Spleen (tissue), 11 donors: ENCODE measurements at regions not wholly inside any gene's neighbourhood (a gene's known extent, or its start where the extent isn't known, plus 50 kb on each side); places are given as distances from the start of the nearest gene placed in this dataset.

Experiments used
- DNase-seq: peaks from one replicate; pipeline ENCODE4 v3.0.0-alpha.2; 2020
- H3K27ac ChIP-seq, 8 donors: fragments of 200-600 bp; sonication (generic) in 7 of 8; 1 replicate in 4 of 8; 2 replicates in 4 of 8; pipeline versions ENCODE4 v1.5.0 to v1.8.0; 2016 to 2021; ENCODE audit warnings: inconsistent platforms in 4 of 8, mild to moderate bottlenecking in 4 of 8, moderate library complexity in 1 of 8
- H3K27me3 ChIP-seq, 7 donors: fragments of 200-600 bp; sonication (generic) in 6 of 7; replicated peaks in 1 of 7; 1 replicate in 4 of 7; 2 replicates in 3 of 7; pipeline versions ENCODE4 v1.5.0 to v1.8.0; 2016 to 2021; ENCODE audit warnings: inconsistent platforms in 3 of 7, mild to moderate bottlenecking in 1 of 7
- H3K36me3 ChIP-seq, 6 donors: fragments of 200-600 bp; sonication (generic) in 5 of 6; 1 replicate in 4 of 6; 2 replicates in 2 of 6; pipeline versions ENCODE4 v1.5.0 to v1.8.0; 2016 to 2021; ENCODE audit warnings: inconsistent platforms in 2 of 6
- H3K4me1 ChIP-seq, 6 donors: fragments of 200-600 bp; sonication (generic) in 5 of 6; 1 replicate in 3 of 6; 2 replicates in 3 of 6; pipeline versions ENCODE4 v1.5.0 to v1.8.0; 2016 to 2021; ENCODE audit warnings: inconsistent platforms in 3 of 6
- H3K4me3 ChIP-seq, 8 donors: fragments of 200-600 bp; sonication (generic) in 7 of 8; 1 replicate in 4 of 8; 2 replicates in 4 of 8; pipeline versions ENCODE4 v1.5.0 to v1.8.0; 2016 to 2021; ENCODE audit warnings: inconsistent platforms in 4 of 8, mild to moderate bottlenecking in 4 of 8, moderate library complexity in 2 of 8
- H3K9me3 ChIP-seq, 8 donors: fragments of 200-600 bp; sonication (generic) in 7 of 8; 1 replicate in 4 of 8; 2 replicates in 4 of 8; pipeline versions ENCODE4 v1.5.0 to v1.8.0; 2016 to 2021; ENCODE audit warnings: inconsistent platforms in 4 of 8
- POLR2A ChIP-seq, 3 donors: fragments of 450-650 bp; IDR thresholded peaks; one replicate each; pipeline ENCODE4 v1.5.1; 2017; ENCODE audit warnings: antibody characterized with exemption in 3 of 3, mild to moderate bottlenecking in 1 of 3
- POLR2AphosphoS5 ChIP-seq, 3 donors: sonication (generic); formaldehyde crosslinking; IDR thresholded peaks; one replicate each; pipeline ENCODE4 v1.5.1; 2017; ENCODE audit warnings: antibody characterized with exemption in 3 of 3
- WGBS, 5 donors: extraction: QIAGEN DNeasy Blood & Tissue Kit in 3 of 5; methylation state at CpG; one replicate each; pipeline versions ENCODE4 v1.1.5 to v1.1.7; 2013 to 2018; 5-methylcytosine and 5-hydroxymethylcytosine counted together
- intact Hi-C: fragments of 100-400 bp; cut with DNase I; formaldehyde crosslinking; loops from one replicate; pipeline ENCODE4 v1.15.0; 2023; ENCODE audit warnings: low total_unique reads
- TF ChIP-seq, protein P1 (sequence below), 11 experiments: fragments of 200-600 bp in 7 of 11; fragments of 450-650 bp in 4 of 11; sonication (generic) in 4 of 11; IDR thresholded peaks in 8 of 11; conservative IDR thresholded peaks in 3 of 11; 1 replicate in 7 of 11; 2 replicates in 4 of 11; pipeline versions ENCODE4 v1.4.0 to v1.8.0; 2016 to 2021; ENCODE audit warnings: antibody characterized with exemption in 11 of 11, inconsistent platforms in 4 of 11, mild to moderate bottlenecking in 1 of 11
- donor health status: healthy with polysubstance abuse.
- donor health status: DM: no; HTN: no; CAD: no; lungs with moderate emphysema.
- donor health status: DM: no; HTN: no; CAD: no.
- donor health status: Bipolar disorder and iron deficiency.
- donor health status: healthy.
- donor health status: DM: no; HTN: no; CAD: no.
- donor health status: DM: yes; HTN: yes; CAD: no.

DNA sequence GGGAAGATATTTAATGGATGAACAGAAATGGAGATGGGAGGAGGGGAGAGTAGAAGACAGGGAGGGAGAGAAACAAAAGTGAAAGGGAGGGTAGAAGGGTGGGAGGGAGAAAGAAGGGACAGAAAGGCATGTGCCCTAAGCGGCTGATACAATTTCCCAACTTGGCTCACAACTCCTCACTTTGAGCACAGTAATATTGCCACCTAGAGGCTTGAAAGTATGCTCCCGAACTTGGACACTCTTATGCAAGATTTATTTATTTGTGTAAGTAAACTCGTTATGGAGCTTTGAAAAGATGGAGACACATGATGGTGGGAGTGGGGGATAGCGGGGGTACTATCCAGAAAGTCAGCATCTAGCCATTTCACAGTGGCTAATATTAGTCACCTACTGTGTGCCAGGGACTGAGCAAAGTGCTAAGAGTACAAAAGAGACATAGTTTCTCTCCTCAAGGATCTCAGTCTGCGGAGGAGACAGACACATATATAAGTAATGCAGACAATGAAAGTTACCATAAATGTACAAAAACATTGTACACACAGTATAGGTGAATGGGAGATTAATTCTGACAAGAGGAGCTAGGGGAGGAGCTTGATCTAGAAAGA is 189.7 kb downstream of the SEC16B start:
- Histone ChIP-seq H3K4me1 (peaks cover 0 to 5% (median 0%) of the 10 kb centered on the region in 6 donors), H3K9me3 (peaks cover 0 to under 1% (median 0%) of the 10 kb centered on the region in 8 donors), H3K27ac (no peak overlapping the region), H3K36me3 (no peaks in the 10 kb centered on the region), H3K27me3 (no peaks in the 10 kb centered on the region), H3K4me3 (no peak overlapping the region)
- DNase-seq: no peak
- WGBS, 5 donors: 25 to 30% (median 29%) methylated on average over 5 of the region's 5 CpGs
- intact Hi-C loops: loop anchor here (10.0 kb wide), 1 partner anchor 525 kb away; no protein-coding TSS in a partner anchor
- TF ChIP-seq POLR2AphosphoS5 (IDR thresholded peaks at IDR 0.05): no peak
- TF ChIP-seq, protein P1, sequence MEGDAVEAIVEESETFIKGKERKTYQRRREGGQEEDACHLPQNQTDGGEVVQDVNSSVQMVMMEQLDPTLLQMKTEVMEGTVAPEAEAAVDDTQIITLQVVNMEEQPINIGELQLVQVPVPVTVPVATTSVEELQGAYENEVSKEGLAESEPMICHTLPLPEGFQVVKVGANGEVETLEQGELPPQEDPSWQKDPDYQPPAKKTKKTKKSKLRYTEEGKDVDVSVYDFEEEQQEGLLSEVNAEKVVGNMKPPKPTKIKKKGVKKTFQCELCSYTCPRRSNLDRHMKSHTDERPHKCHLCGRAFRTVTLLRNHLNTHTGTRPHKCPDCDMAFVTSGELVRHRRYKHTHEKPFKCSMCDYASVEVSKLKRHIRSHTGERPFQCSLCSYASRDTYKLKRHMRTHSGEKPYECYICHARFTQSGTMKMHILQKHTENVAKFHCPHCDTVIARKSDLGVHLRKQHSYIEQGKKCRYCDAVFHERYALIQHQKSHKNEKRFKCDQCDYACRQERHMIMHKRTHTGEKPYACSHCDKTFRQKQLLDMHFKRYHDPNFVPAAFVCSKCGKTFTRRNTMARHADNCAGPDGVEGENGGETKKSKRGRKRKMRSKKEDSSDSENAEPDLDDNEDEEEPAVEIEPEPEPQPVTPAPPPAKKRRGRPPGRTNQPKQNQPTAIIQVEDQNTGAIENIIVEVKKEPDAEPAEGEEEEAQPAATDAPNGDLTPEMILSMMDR (IDR thresholded peaks at IDR 0.05 in 8 of 11, conservative IDR thresholded peaks at IDR 0.05 in 3 of 11): peak in 10 of 11 experiments; percentile 8 to 62 (median 40)

DNA sequence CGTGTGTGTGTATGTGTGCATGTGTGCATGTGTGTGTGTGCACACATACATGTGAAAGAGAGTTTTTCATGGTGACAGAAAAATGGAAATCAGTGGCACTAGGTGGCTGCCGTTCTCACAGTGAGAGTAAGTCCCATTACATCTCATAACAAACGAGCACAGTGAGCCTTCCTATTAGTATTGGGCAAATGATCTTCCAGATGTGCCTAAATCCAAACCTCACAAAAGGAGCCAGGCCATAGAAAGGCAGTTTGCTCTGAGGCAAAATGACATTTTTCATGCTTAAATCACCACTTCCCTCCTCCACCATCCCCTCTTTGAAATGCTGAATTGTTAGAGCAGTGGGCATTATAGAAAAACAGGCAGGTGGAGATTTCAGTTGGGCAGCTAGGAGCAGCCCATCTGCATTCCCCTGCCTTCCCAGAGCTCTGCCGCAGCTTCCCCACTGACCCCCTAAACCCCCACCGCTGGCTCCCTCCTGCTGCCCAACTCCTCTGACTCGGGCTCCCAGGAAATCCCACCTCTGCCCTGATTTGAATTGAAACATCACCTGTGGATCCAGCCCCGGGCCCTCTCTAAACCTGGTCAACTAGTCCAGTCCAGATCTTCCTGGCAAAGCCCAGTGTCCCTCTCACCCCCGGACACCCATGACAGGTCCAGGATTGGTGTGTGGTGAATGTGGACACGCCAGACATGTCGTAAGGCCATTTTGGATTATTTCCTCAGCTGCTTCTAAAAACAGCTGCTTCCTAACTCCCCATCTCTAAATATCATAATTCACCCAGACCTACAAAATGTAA is 190.5 kb downstream of the SEC16B start:
- Histone ChIP-seq H3K9me3 (peaks cover 0 to 9% (median 5%) of the 10 kb centered on the region in 8 donors), H3K4me1 (peaks cover 0 to 5% (median 0%) of the 10 kb centered on the region in 6 donors), H3K27ac (no peak overlapping the region), H3K36me3 (no peaks in the 10 kb centered on the region), H3K27me3 (no peaks in the 10 kb centered on the region), H3K4me3 (no peak overlapping the region)
- no peak for DNase-seq
- intact Hi-C loops: loop anchor here (10.0 kb wide), 1 partner anchor 875 kb away; no protein-coding TSS in a partner anchor
- no peak for TF ChIP-seq POLR2AphosphoS5 (IDR thresholded peaks at IDR 0.05)
- TF ChIP-seq, protein P1 (IDR thresholded peaks at IDR 0.05 in 8 of 11, conservative IDR thresholded peaks at IDR 0.05 in 3 of 11): no peak
- TF ChIP-seq POLR2A (IDR thresholded peaks at IDR 0.05): no peak
- WGBS, 5 donors: 61 to 73% (median 67%) methylated on average over 10 of the region's 10 CpGs

DNA sequence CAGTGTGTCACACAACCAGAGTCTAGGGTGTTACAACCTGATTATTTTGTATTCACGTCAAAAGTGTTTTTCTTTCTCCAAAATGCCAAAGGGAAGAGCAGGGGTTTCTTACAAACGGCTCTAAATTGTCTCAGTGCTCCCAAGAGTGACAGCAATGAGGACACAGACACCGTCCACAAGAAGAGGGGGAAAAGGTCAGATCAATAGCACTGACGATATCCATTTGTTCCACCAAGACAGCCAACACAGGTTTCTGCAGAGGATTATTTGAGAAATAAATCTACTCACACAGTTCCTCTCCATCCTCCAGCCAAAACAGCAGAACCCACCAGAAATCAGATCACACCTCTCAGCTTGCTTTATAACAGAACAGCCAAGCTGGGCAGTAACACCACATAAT is 193.9 kb downstream of the SEC16B start:
- no peaks in the 10 kb centered on the region for H3K36me3 ChIP-seq
- H3K27me3 ChIP-seq: no peaks in the 10 kb centered on the region
- no peak overlapping the region for H3K27ac ChIP-seq
- H3K4me3 ChIP-seq: no peak overlapping the region
- TF ChIP-seq POLR2AphosphoS5 (IDR thresholded peaks at IDR 0.05) (no peak), POLR2A (IDR thresholded peaks at IDR 0.05) (no peak)
- TF ChIP-seq, protein P1 (IDR thresholded peaks at IDR 0.05 in 8 of 11, conservative IDR thresholded peaks at IDR 0.05 in 3 of 11): no peak
- H3K4me1 ChIP-seq: peaks cover 0 to 5% (median 0%) of the 10 kb centered on the region in 6 donors
- H3K9me3 ChIP-seq: peaks cover 0 to 33% (median 24%) of the 10 kb centered on the region in 8 donors
- no peak for DNase-seq
- 62 to 72% (median 65%) methylated on average over 4 of the region's 4 CpGs for WGBS, 5 donors
- intact Hi-C loops: loop anchor here (10.0 kb wide), 1 partner anchor 871 kb away; no protein-coding TSS in a partner anchor
